GM12878 (cell line): ENCODE measurements at regions not wholly inside any gene's neighbourhood (a gene's known extent, or its start where the extent isn't known, plus 50 kb on each side); places are given as distances from the start of the nearest gene placed in this dataset.

Experiments used
- ATAC-seq: fragments of 200-7000 bp; cut with Tn5 transposase; 3 replicates; pipeline ENCODE4 v1.9.1; 2020; ENCODE audit warnings: mild to moderate bottlenecking, moderate library complexity
- BruUV-seq: library from RNA; stranded (reverse); fragments of 400-500 nt; replicated peaks from 2 replicates; lab custom pipeline; 2021; lab: Mats Ljungman, UMichigan
- CTCF ChIA-PET: fragments of 300-600 bp; sonication (Branson Sonifier 250); formaldehyde crosslinking; extraction: SDS; loops from one replicate; lab custom pipeline; 2021; ENCODE audit warnings: inconsistent platforms; lab: Yijun Ruan, JAX
- POLR2A ChIA-PET: fragments of 350-600 bp; formaldehyde crosslinking; extraction: SDS; loops from one replicate; lab custom pipeline; 2021; ENCODE audit warnings: inconsistent platforms; lab: Charles Lee
- RAD21 ChIA-PET: fragments of 300-600 bp; sonication (Branson Sonifier 250); formaldehyde crosslinking; loops from one replicate; lab custom pipeline; 2023; ENCODE audit warnings: antibody characterized with exemption; ENCODE audit not compliant: unreplicated experiment; lab: Charles Lee
- SMC1A ChIA-PET: fragments of 300-600 bp; sonication (Branson Sonifier 250); formaldehyde crosslinking; loops from one replicate; lab custom pipeline; 2023; ENCODE audit not compliant: unreplicated experiment, uncharacterized antibody; lab: Charles Lee
- DNase-seq: peaks from one replicate; pipeline ENCODE4 v3.0.0-alpha.2; 2011; ENCODE audit warnings: low read depth, low spot score
- FAIRE-seq: peaks from 3 replicates; lab custom pipeline; 2011; peaks lifted over from hg19 to GRCh38; lab: Jason Lieb, UNC
- H2AFZ ChIP-seq: 2 replicates; pipeline ENCODE4 v1.6.0; 2011; ENCODE audit warnings: low read depth, low read length, control low read depth; ENCODE audit not compliant: control insufficient read depth
- H3K27ac ChIP-seq: 2 replicates; pipeline ENCODE4 v1.5.1; 2011; ENCODE audit warnings: control low read depth; ENCODE audit not compliant: control insufficient read depth, insufficient read depth
- H3K27me3 ChIP-seq, 2 experiments: replicated peaks in 1 of 2; 2 replicates each; pipeline versions ENCODE4 v1.6.0 to v1.6.1; 2011; ENCODE audit warnings: low read length in 1 of 2; ENCODE audit not compliant: control insufficient read depth in 2 of 2, insufficient read depth in 2 of 2
- H3K36me3 ChIP-seq, 2 experiments: 2 replicates each; pipeline ENCODE4 v1.5.1; 2011; ENCODE audit warnings: low read length in 1 of 2; ENCODE audit not compliant: control insufficient read depth in 2 of 2, insufficient read depth in 2 of 2
- H3K4me1 ChIP-seq: 2 replicates; pipeline ENCODE4 v1.6.1; 2011; ENCODE audit warnings: mild to moderate bottlenecking, low read length, moderate library complexity, mixed read lengths; ENCODE audit not compliant: control insufficient read depth, insufficient read depth
- H3K4me2 ChIP-seq: 2 replicates; pipeline ENCODE4 v1.6.0; 2011; ENCODE audit warnings: control low read depth; ENCODE audit not compliant: control insufficient read depth, insufficient read depth
- H3K4me3 ChIP-seq: fragments of 200-600 bp; sonication (generic); 2 replicates; pipeline ENCODE4 v1.5.1; 2016
- H3K79me2 ChIP-seq: 2 replicates; pipeline ENCODE4 v1.6.0; 2011; ENCODE audit warnings: low read length; ENCODE audit not compliant: control insufficient read depth, insufficient read depth
- H3K9ac ChIP-seq: 2 replicates; pipeline ENCODE4 v1.8.0; 2011; ENCODE audit warnings: low read length, control low read depth, mixed read lengths; ENCODE audit not compliant: control insufficient read depth, insufficient read depth
- H3K9me3 ChIP-seq: replicated peaks from 3 replicates; pipeline ENCODE4 v1.5.1; 2011; ENCODE audit warnings: mild to moderate bottlenecking, low read length; ENCODE audit not compliant: control insufficient read depth, insufficient read depth
- H4K20me1 ChIP-seq: 2 replicates; pipeline ENCODE4 v1.6.0; 2011; ENCODE audit not compliant: control insufficient read depth, insufficient read depth
- ATF3 ChIP-seq: IDR thresholded peaks from 2 replicates; pipeline ENCODE4 v1.6.1; 2011; ENCODE audit warnings: low read depth, mild to moderate bottlenecking, low read length, moderate library complexity, borderline replicate concordance; ENCODE audit errors: extremely low read depth
- FOS ChIP-seq: IDR thresholded peaks from 3 replicates; pipeline ENCODE4 v1.6.1; 2011; ENCODE audit warnings: borderline replicate concordance; ENCODE audit not compliant: insufficient read length; ENCODE audit errors: extremely low read depth
- GABPA ChIP-seq: IDR thresholded peaks from 2 replicates; pipeline ENCODE4 v1.6.1; 2014; ENCODE audit warnings: antibody characterized with exemption, low read depth, mild to moderate bottlenecking, inconsistent platforms
- HDGF ChIP-seq: fragments of 450-650 bp; IDR thresholded peaks from 2 replicates; pipeline ENCODE4 v1.6.1; 2016; ENCODE audit warnings: antibody characterized with exemption
- IKZF1 ChIP-seq: fragments of 450-650 bp; conservative IDR thresholded peaks from 2 replicates; pipeline ENCODE4 v1.6.1; 2017; ENCODE audit warnings: antibody characterized with exemption, mild to moderate bottlenecking
- JUNB ChIP-seq: IDR thresholded peaks from 2 replicates; pipeline ENCODE4 v1.6.1; 2016; ENCODE audit warnings: antibody characterized with exemption, mild to moderate bottlenecking
- SMAD1 ChIP-seq: fragments of 450-650 bp; IDR thresholded peaks from 2 replicates; pipeline ENCODE4 v1.6.1; 2018; ENCODE audit warnings: mild to moderate bottlenecking, low read depth; ENCODE audit not compliant: partially characterized antibody
- SMARCA5 ChIP-seq: fragments of 450-650 bp; IDR thresholded peaks from 2 replicates; pipeline ENCODE4 v1.6.1; 2017; ENCODE audit warnings: mild to moderate bottlenecking
- USF1 ChIP-seq: IDR thresholded peaks from 2 replicates; pipeline ENCODE4 v1.6.1; 2011; ENCODE audit warnings: borderline replicate concordance, low read depth, mild to moderate bottlenecking, moderate library complexity, mixed read lengths, low read length; ENCODE audit not compliant: insufficient read depth; ENCODE audit errors: extremely low read length
- ZNF24 ChIP-seq: fragments of 450-650 bp; IDR thresholded peaks from 2 replicates; pipeline ENCODE4 v1.6.1; 2017; ENCODE audit warnings: antibody characterized with exemption, mild to moderate bottlenecking
- WGBS: methylation state at CpG from one replicate; pipeline ENCODE4 v1.1.6; 2016; ENCODE audit warnings: low lambda C conversion rate; ENCODE audit not compliant: insufficient replicate concordance, insufficient coverage; ENCODE audit errors: missing lambda C conversion rate; 5-methylcytosine and 5-hydroxymethylcytosine counted together
- in situ Hi-C: fragments of 300-500 bp; cut with MboI; formaldehyde crosslinking; loops from 9 replicates; pipeline ENCODE4 v1.14.3; 2018; ENCODE audit warnings: mixed read lengths
- intact Hi-C: fragments of 100-400 bp; cut with micrococcal nuclease; formaldehyde crosslinking; loops from one replicate; pipeline ENCODE4 v1.14.2; 2022; ENCODE audit not compliant: unreplicated experiment
- TF ChIP-seq, protein P1 (sequence below): fragments of 450-650 bp; IDR thresholded peaks from 2 replicates; pipeline ENCODE4 v1.6.1; 2017; ENCODE audit warnings: mild to moderate bottlenecking
- TF ChIP-seq, protein P2 (sequence below): IDR thresholded peaks from 2 replicates; pipeline ENCODE4 v1.6.1; 2012; ENCODE audit warnings: low read depth, low read length, improper control_type of control experiment
- TF ChIP-seq, protein P3 (sequence below): fragments of 450-650 bp; IDR thresholded peaks from 2 replicates; pipeline ENCODE4 v1.6.1; 2016; ENCODE audit warnings: mild to moderate bottlenecking

DNA sequence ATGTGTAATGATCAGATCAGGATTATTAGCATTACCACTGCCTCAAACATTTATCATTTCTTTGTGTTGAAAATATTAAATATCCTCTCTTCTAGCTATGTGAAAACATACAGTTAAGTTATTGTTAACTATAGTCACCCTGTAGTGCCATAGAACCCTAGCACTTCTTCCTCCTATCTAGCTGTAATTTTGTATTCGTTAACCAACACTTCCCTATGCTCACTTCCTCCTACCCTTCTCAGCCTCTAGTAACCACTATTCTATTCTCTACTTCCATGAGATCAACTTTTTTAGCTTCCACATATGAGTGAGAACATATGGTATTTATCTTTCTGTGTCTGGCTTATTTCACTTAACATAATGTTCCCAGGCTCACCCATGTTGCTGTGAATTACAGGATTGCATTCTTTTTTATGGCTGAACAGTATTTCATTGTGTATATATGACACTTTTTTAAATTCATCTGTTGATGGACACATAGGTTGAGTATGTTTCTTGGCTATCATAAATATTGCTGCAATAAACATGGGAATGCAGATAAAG, 132.7 kb upstream of the RHOBTB1 start:
- no peak overlapping the region for H2AFZ ChIP-seq
- POLR2A ChIA-PET, result no interaction called here
- 0% methylated on average over 1 of the region's 1 CpG for WGBS
- TF ChIP-seq JUNB (no peak), IKZF1 (no peak), USF1 (no peak)
- TF ChIP-seq, all 136 proteins: peak for 0
- Histone ChIP-seq H3K4me2 (no peak overlapping the region), H3K4me3 (no peak overlapping the region), H3K9me3 (no peaks in the 10 kb centered on the region), H3K27me3 (no peaks in the 10 kb centered on the region), H3K79me2 (no peaks in the 10 kb centered on the region), H4K20me1 (no peaks in the 10 kb centered on the region), H3K27ac (no peak overlapping the region), H3K9ac (no peak overlapping the region), H3K36me3 (no peaks in the 10 kb centered on the region), H3K4me1 (no peaks in the 10 kb centered on the region)
- in situ Hi-C loops, result no loop called here
- DNase-seq (no peak), FAIRE-seq (no peak), ATAC-seq (no peak)
- BruUV-seq, result no TSS peak
- CTCF ChIA-PET, result no interaction called here
- RAD21 ChIA-PET, result no interaction called here
- intact Hi-C loops, result no loop called here
- SMC1A ChIA-PET, result interaction anchor here (0.7 kb wide), 1 partner anchor 102 kb away, joined by 3 read pairs; no protein-coding TSS in a partner anchor

- Histone ChIP-seq H3K4me3 (no peak overlapping the region), H3K79me2 (no peaks in the 10 kb centered on the region), H3K27ac (no peak overlapping the region), H3K4me1 (no peaks in the 10 kb centered on the region), H3K36me3 (no peaks in the 10 kb centered on the region), H4K20me1 (no peaks in the 10 kb centered on the region), H3K9ac (no peak overlapping the region), H3K27me3 (no peaks in the 10 kb centered on the region), H3K9me3 (no peaks in the 10 kb centered on the region), H3K4me2 (no peak overlapping the region), H2AFZ (no peak overlapping the region)
- ChIA-PET CTCF (no interaction called here), RAD21 (no interaction called here), POLR2A (no interaction called here), SMC1A (no interaction called here)
- BruUV-seq, result no TSS peak
- in situ Hi-C loops, result no loop called here
- WGBS, result 48% methylated on average over 2 of the region's 2 CpGs
- TF ChIP-seq, protein P1, sequence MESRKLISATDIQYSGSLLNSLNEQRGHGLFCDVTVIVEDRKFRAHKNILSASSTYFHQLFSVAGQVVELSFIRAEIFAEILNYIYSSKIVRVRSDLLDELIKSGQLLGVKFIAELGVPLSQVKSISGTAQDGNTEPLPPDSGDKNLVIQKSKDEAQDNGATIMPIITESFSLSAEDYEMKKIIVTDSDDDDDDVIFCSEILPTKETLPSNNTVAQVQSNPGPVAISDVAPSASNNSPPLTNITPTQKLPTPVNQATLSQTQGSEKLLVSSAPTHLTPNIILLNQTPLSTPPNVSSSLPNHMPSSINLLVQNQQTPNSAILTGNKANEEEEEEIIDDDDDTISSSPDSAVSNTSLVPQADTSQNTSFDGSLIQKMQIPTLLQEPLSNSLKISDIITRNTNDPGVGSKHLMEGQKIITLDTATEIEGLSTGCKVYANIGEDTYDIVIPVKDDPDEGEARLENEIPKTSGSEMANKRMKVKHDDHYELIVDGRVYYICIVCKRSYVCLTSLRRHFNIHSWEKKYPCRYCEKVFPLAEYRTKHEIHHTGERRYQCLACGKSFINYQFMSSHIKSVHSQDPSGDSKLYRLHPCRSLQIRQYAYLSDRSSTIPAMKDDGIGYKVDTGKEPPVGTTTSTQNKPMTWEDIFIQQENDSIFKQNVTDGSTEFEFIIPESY, result no peak
- TF ChIP-seq FOS, result no peak
- TF ChIP-seq, protein P2, sequence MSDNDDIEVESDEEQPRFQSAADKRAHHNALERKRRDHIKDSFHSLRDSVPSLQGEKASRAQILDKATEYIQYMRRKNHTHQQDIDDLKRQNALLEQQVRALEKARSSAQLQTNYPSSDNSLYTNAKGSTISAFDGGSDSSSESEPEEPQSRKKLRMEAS, result no peak
- TF ChIP-seq SMARCA5, result no peak
- TF ChIP-seq GABPA, result no peak
- no peak for TF ChIP-seq SMAD1
- TF ChIP-seq, protein P3, sequence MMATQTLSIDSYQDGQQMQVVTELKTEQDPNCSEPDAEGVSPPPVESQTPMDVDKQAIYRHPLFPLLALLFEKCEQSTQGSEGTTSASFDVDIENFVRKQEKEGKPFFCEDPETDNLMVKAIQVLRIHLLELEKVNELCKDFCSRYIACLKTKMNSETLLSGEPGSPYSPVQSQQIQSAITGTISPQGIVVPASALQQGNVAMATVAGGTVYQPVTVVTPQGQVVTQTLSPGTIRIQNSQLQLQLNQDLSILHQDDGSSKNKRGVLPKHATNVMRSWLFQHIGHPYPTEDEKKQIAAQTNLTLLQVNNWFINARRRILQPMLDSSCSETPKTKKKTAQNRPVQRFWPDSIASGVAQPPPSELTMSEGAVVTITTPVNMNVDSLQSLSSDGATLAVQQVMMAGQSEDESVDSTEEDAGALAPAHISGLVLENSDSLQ, result no peak
- no peak for TF ChIP-seq HDGF
- no peak for TF ChIP-seq ZNF24
- no peak for TF ChIP-seq ATF3
- ATAC-seq, result no peak
- DNase-seq, result no peak
- no peak for FAIRE-seq
- intact Hi-C loops, result no loop called here
These were observed 129.4 kb upstream of the RHOBTB1 start for GRCh38 chr10:61073391-61073790.
